Thymus (tissue), 11 donors: ENCODE measurements at regions not wholly inside any gene's neighbourhood (a gene's known extent, or its start where the extent isn't known, plus 50 kb on each side); places are given as distances from the start of the nearest gene placed in this dataset.

Source experiments
- DNase-seq, 9 donors: peaks; one replicate each; pipeline ENCODE4 v3.0.0-alpha.2; 2013; ENCODE audit warnings: low spot score in 9 of 9, low read depth in 6 of 9, missing footprints in 1 of 9
- H3K27ac ChIP-seq, 2 donors: one replicate each; pipeline ENCODE4 v1.5.1; 2013; ENCODE audit warnings: control low read depth in 1 of 2, low read depth in 1 of 2, low read length in 1 of 2, mild to moderate bottlenecking in 1 of 2, moderate library complexity in 1 of 2
- H3K27me3 ChIP-seq, 2 donors: one replicate each; pipeline ENCODE4 v1.5.1; 2013; ENCODE audit warnings: low read length in 1 of 2; ENCODE audit not compliant: control insufficient read depth in 2 of 2, insufficient read depth in 1 of 2
- H3K36me3 ChIP-seq, 2 donors: one replicate each; pipeline ENCODE4 v1.5.1; 2013; ENCODE audit warnings: low read length in 1 of 2, mild to moderate bottlenecking in 1 of 2, moderate library complexity in 1 of 2; ENCODE audit not compliant: control insufficient read depth in 2 of 2, insufficient read depth in 2 of 2
- H3K4me1 ChIP-seq, 2 donors: one replicate each; pipeline ENCODE4 v1.5.1; 2013; ENCODE audit warnings: low read length in 2 of 2; ENCODE audit not compliant: control insufficient read depth in 2 of 2, insufficient read depth in 2 of 2
- H3K4me3 ChIP-seq, 2 donors: one replicate each; pipeline ENCODE4 v1.5.1; 2013; ENCODE audit warnings: low read length in 2 of 2, control low read depth in 1 of 2, mild to moderate bottlenecking in 1 of 2
- H3K9me3 ChIP-seq, 2 donors: one replicate each; pipeline ENCODE4 v1.5.1; 2013; ENCODE audit warnings: low read length in 1 of 2, mild to moderate bottlenecking in 1 of 2; ENCODE audit not compliant: control insufficient read depth in 2 of 2, insufficient read depth in 1 of 2
- WGBS: extraction: QIAGEN DNeasy Blood & Tissue Kit; methylation state at CpG from one replicate; pipeline ENCODE4 v1.1.7; 2013; 5-methylcytosine and 5-hydroxymethylcytosine counted together
- donor health status: healthy.

GRCh38 chr5:125399885-125400284, 653.4 kb upstream of the ZNF608 start:
- no peak for DNase-seq
- Histone ChIP-seq H3K4me1 (no peaks in the 10 kb centered on the region), H3K4me3 (no peak overlapping the region), H3K9me3 (no peaks in the 10 kb centered on the region), H3K27ac (no peak overlapping the region), H3K36me3 (no peaks in the 10 kb centered on the region), H3K27me3 (no peaks in the 10 kb centered on the region)
- WGBS: 96% methylated on average over 3 of the region's 3 CpGs

DNA sequence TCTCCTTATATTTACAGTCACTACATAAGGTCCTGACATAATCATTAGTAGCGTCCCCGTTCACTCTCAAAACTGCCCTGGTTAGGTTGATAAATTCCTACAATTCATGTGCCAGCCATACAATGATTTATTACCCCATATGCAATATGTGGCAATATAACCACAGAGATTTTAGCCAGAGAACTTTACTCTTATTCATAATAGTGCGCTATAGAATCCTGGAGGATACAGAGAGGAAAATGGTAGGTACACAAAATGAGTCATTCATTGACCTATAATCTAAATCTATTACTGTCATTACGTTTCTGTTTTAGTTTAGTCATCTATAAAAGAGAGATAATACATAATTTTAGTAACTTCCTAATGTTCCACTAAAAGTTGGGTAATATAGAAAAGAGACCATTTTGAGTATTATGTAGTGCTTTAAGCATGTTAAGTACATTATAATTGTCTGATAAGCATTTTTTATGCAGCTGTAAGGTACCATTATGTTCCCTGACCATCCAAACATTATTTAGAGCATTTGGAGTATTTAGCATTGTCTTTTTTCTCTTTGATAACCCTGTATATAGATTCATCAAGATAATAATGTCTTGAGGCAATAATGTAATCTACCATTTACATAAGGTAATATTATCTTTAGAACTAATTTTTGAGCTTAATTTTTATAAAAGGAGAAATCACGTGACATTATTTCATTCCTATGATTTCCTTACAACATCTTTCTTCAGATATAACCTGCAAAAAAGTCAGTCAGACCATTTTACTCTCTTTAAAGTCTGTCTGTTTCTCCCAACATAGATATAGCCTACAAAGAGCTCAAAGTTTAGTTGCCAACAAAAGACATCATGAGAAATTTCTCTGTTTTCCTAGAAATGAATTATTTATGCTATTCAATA, 655.5 kb upstream of the ZNF608 start:
- no peak for DNase-seq
- WGBS: 69% methylated on average over 5 of the region's 5 CpGs
- no peaks in the 10 kb centered on the region for H3K27me3 ChIP-seq

GRCh38 chr5:125402787-125403186, 656.3 kb upstream of the ZNF608 start:
- 99% methylated on average over 4 of the region's 4 CpGs for WGBS
- Histone ChIP-seq H3K27ac (no peak overlapping the region), H3K4me3 (no peak overlapping the region)

More for the DNA sequence above, 655.5 kb upstream of the ZNF608 start:
- no peaks in the 10 kb centered on the region for H3K4me1 ChIP-seq
- H3K9me3 ChIP-seq: no peaks in the 10 kb centered on the region
- H3K27ac ChIP-seq: no peak overlapping the region
- H3K4me3 ChIP-seq: no peak overlapping the region
- H3K36me3 ChIP-seq: no peaks in the 10 kb centered on the region

GRCh38 chr5:125404056-125404455, 657.6 kb upstream of the ZNF608 start:
- Histone ChIP-seq H3K9me3 (no peaks in the 10 kb centered on the region), H3K27ac (no peak overlapping the region), H3K4me1 (no peaks in the 10 kb centered on the region), H3K4me3 (no peak overlapping the region), H3K27me3 (no peaks in the 10 kb centered on the region), H3K36me3 (no peaks in the 10 kb centered on the region)
- 85% methylated on average over 5 of the region's 5 CpGs for WGBS
- no peak for DNase-seq

More at GRCh38 chr5:125402787-125403186, 656.3 kb upstream of the ZNF608 start:
- Histone ChIP-seq H3K9me3 (no peaks in the 10 kb centered on the region), H3K27me3 (no peaks in the 10 kb centered on the region), H3K36me3 (no peaks in the 10 kb centered on the region), H3K4me1 (no peaks in the 10 kb centered on the region)
- no peak for DNase-seq

DNA sequence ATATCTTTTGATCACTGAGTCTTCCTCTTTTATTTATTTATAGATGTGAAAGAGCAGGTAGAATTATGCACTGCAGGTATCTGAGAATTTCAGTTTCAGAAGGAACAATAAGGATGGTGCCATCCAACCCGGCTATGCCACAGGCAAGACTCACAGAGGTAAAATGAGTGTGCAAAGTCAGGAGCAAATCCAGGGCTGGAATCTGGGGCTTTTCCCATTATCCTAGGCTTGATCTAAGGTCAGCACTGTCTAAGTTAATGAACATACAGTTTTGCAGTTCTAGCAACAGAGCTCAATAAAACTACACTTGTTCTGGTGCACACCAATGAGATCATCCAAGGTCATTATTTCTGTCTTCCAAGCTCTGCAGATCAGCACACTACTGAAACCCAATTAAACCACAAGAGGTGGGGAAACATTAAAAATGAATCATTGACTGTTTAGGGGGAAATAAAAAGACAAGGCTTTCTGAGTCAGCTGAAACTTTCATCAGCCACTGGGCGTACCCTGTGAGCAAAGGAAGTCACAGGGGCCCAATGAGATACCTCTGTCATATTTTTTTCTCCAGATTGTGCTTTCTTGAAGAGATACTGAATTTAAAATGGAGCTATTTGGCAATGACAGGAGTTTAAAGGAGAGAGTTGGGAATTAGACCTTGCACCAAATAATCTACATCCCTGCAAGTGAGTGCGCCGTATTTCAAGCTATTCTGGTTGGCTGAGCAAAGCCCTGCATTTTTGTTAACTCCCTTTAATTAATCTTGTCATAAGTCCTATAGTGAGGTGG, 662.2 kb upstream of the ZNF608 start:
- 80% methylated on average over 4 of the region's 4 CpGs for WGBS
- no peaks in the 10 kb centered on the region for H3K27me3 ChIP-seq
- peaks cover 0 to 15% of the 10 kb centered on the region in 2 donors for H3K4me1 ChIP-seq
- H3K36me3 ChIP-seq: no peaks in the 10 kb centered on the region
- H3K27ac ChIP-seq: no peak overlapping the region
- no peaks in the 10 kb centered on the region for H3K9me3 ChIP-seq
- DNase-seq: no peak
- no peak overlapping the region for H3K4me3 ChIP-seq

- no peak overlapping the region for H3K27ac ChIP-seq
- no peaks in the 10 kb centered on the region for H3K27me3 ChIP-seq
- no peak for DNase-seq
- H3K4me3 ChIP-seq: no peak overlapping the region
- H3K9me3 ChIP-seq: no peaks in the 10 kb centered on the region
- peaks cover 0 to 15% of the 10 kb centered on the region in 2 donors for H3K4me1 ChIP-seq
- 95% methylated on average over 8 of the region's 8 CpGs for WGBS
- no peaks in the 10 kb centered on the region for H3K36me3 ChIP-seq
Measured at GRCh38 chr5:125409234-125409860, 662.9 kb upstream of the ZNF608 start.

- H3K36me3 ChIP-seq: no peaks in the 10 kb centered on the region
- H3K4me3 ChIP-seq: no peak overlapping the region
- H3K9me3 ChIP-seq: no peaks in the 10 kb centered on the region
- 84% methylated on average over 10 of the region's 10 CpGs for WGBS
- DNase-seq: no peak
- H3K4me1 ChIP-seq: peaks cover 0 to 15% of the 10 kb centered on the region in 2 donors
- H3K27me3 ChIP-seq: no peaks in the 10 kb centered on the region
- no peak overlapping the region for H3K27ac ChIP-seq
Measured at GRCh38 chr5:125409861-125410536, 663.6 kb upstream of the ZNF608 start.

- no peak for DNase-seq
- Histone ChIP-seq H3K4me3 (no peak overlapping the region), H3K36me3 (no peaks in the 10 kb centered on the region), H3K9me3 (no peaks in the 10 kb centered on the region), H3K27me3 (no peaks in the 10 kb centered on the region), H3K27ac (no peak overlapping the region), H3K4me1 (peaks cover 0 to 15% of the 10 kb centered on the region in 2 donors)
- WGBS: 91% methylated on average over 2 of the region's 2 CpGs
Measured at GRCh38 chr5:125410537-125411070, 664.2 kb upstream of the ZNF608 start.
